IPS DF 4.7 (cell line): ENCODE measurements at regions not wholly inside any gene's neighbourhood (a gene's known extent, or its start where the extent isn't known, plus 50 kb on each side); places are given as distances from the start of the nearest gene placed in this dataset.
"Not testable (repeated sequence)": the region's sequence is repeated elsewhere in the genome, so short reads cannot be mapped to it uniquely, and the experiment has no call there.

Experiments
- DNase-seq: peaks from one replicate; pipeline ENCODE4 v3.0.0-alpha.2; 2013; ENCODE audit warnings: low spot score; ENCODE audit errors: extremely low read depth

- not testable (repeated sequence) for DNase-seq
Measured at GRCh38 chr6:147651-148050, 144.6 kb upstream of the DUSP22 start.

DNA sequence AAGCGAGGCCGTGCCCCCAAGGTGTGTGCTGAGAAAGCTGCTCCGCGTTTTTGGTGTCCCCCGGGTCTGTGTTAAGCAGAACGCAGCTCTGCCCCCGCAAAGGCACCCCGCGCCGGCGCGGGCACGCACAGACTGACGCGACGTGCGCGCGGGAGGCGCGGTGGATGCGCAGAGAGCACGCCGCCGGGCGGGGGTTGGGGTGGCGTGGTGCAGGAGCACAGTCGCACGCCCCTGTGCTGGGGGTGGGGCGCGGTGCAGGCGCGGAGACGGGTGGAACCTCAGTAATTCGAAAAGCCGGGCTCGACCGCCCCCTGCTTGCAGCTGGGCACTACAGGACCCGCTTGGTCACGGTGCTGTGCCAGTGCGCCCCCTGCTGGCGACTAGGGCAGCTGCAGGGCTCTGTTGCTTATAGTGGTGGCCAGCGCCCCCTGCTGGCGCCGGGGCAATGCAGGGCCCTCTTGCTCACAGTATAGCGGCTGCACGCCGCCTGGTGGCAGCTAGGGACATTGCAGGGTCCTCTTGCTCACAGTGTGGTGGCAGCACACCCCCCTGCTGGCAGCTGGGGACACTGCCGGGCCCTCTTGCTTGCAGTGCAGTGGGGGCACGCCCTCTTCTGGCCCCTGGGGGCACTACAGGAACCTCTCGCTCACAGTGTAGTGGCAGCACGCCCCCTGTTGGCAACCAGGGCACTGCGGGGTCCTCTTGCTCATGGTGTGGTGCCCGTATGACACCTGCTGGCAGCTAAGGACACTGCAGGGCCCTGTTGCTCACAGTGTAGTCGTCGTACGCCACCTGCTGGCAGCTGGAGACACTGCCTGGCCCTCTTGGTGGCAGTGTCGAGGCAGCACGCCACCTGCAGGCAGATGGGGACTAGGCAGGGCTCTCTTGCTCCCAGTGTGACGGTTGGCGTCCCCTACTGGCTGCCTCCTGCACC lies 144.0 kb upstream of the DUSP22 start:
- DNase-seq, result not testable (repeated sequence)

GRCh38 chr6:150147-150546 lies 142.1 kb upstream of the DUSP22 start:
- not testable (repeated sequence) for DNase-seq

- DNase-seq, result not testable (repeated sequence)
Measured at GRCh38 chr6:152436-152835, 139.9 kb upstream of the DUSP22 start.

DNA sequence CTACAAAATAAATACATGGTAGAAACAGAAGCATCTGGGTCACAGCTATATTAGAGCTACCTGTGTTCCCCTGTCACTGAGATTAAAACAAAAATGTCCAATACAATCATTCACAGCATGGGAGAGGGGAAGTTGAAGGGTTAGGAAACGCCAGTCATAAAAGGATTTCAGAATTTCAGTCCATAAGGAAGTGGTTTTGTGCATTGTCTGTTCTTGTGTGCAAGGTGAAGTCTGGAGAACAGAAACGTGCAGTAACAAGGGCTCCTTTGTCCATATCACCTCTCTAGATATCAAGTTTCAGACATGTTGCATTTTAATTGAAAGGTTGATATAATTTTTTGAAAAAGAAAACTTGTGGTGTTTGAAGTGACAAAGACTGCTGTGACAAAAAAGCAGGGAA lies 139.3 kb upstream of the DUSP22 start:
- DNase-seq, result not testable (repeated sequence)

GRCh38 chr6:153867-154266 lies 138.4 kb upstream of the DUSP22 start:
- not testable (repeated sequence) for DNase-seq

DNA sequence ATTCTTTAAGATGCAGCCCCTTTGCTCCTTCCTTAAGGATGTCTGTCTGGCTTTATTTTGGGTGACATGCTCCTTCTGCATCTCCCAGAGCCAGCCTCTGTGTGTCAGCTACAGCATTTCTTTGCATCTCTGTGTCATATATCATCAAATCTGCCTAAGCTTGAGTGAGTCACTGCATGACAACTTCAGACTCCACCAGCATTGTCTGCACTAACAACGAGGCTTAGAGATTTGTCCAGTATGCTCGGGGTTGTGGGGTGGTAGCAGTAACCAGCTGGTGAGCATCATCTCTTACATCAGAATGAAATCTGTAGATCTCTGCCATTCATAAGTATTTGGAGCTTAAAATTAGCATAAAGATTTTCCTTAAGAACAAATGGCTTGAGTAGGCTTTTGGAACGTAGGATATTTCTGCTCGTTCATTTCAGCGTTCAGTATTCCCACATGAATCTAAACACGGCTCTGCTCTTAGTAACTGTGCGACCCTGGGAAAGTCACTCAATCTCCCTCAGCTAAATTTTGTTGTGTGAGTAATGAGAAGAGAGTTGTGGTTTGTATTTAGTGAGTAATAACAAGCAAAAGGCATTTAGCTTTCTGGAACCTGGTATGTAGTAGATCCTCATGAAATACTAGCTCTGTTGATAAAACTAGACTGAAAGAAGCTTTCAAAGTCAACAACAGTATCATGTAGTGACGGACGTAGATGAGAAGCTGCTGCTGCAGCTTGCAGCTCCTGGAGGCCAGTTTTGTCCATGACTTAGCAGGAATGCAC lies 137.8 kb upstream of the DUSP22 start:
- not testable (repeated sequence) for DNase-seq

DNA sequence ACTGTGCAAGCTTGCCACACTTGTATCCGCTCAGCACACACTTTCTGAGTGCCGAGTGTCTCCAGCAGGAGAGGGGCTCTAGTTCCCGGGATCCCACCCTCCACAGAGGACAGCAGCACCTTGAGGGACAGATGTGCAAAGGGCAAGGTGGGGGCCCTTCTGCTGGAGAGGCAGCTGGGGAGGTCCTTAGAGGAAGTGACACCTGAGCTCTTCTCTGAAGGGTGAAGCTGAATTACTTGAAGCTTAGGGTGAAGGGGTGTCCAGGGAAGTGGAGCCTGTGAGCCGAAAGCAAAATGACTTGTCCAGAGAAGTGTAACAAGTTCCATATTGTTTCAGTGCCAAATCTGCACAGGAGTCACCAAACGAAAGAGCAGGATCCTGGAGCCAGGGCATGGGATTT lies 136.3 kb upstream of the DUSP22 start:
- DNase-seq, result no peak

- not testable (repeated sequence) for DNase-seq
Measured at GRCh38 chr6:156441-157140, 135.7 kb upstream of the DUSP22 start.

DNA sequence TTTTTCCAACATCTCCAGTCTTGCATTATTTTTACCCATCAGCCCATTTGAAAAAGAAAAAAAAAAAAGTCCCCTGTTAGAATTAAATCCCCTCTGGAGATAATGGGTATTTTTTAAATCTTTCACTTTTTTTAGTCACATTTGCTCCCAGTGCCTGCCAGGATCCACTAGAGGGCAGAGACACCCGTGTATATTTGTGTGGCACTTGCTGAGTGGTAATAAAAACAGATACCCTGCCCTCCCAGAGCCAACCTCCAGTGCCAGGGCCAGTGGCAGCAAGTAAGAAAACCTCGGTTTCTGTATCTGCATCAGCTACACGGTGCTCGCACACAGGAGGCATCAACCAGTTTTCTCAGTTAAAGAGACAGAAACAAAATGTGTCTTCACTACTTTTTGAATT lies 135.1 kb upstream of the DUSP22 start:
- not testable (repeated sequence) for DNase-seq

DNA sequence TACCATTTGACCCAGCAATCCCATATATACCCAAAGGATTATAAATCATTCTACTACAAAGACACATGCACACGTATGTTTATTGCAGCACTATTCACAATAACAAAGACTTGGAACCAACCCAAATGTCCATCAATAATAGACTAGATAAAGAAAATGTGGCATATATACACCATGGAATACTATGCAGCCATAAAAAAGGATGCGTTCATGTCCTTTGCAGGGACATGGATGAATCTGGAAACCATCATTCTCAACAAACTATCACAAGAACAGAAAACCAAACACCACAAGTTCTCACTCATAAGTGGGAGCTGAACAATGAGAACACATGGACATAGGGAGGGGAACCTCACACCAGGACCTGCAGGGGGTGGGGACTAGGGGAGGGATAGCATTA lies 130.6 kb upstream of the DUSP22 start:
- DNase-seq, result not testable (repeated sequence)

DNA sequence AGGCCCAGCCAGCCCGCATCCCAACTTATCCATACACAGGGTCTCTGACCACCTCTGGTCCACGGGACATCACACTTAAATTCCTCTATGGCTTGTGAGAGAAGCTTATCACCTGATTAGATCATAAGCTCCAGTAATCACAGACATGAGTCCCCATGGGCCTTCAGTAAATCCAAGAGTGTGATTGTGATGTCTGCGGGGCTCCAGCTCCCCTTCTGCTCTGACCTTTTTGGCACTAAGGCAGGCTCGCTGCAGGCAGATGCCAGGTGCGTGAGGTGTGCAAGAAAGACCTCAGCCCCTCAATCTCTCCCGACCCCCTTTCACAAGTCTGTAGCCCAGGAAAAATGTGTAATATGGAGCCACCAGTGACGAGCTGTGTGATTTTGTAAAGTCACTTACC lies 127.6 kb upstream of the DUSP22 start:
- no peak for DNase-seq

- DNase-seq, result no peak
Measured at GRCh38 chr6:165263-165662, 127.0 kb upstream of the DUSP22 start.

- no peak for DNase-seq
Measured at GRCh38 chr6:165906-166305, 126.4 kb upstream of the DUSP22 start.

DNA sequence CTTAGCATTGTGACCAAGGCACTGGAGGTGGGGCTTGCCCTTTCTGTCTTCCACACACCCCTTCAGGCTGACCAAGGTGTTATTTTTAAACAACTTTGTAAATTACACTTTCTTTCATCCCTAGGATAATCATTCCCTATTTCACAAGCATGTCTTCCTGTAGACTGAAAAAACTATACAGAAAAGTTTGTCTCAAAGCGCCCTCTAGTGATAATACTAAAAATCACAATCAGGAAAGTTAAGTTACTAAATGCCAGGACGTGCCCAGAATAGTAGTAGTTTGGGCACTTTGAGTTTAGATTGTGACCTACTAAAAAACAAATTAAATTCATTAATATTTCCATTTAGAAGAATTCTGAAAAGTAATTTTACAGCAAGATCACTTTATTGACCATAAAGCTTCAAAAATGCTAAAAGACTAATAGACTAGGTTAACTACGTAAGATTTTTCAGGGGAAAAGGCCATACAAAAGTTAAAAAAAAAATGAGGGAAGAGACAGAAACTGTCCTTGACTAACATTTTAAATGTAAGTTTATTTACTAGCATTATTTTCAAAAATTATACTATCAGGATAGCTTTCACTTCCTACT lies 123.3 kb upstream of the DUSP22 start:
- DNase-seq, result no peak

GRCh38 chr6:174036-174435 lies 118.3 kb upstream of the DUSP22 start:
- DNase-seq, result no peak

DNA sequence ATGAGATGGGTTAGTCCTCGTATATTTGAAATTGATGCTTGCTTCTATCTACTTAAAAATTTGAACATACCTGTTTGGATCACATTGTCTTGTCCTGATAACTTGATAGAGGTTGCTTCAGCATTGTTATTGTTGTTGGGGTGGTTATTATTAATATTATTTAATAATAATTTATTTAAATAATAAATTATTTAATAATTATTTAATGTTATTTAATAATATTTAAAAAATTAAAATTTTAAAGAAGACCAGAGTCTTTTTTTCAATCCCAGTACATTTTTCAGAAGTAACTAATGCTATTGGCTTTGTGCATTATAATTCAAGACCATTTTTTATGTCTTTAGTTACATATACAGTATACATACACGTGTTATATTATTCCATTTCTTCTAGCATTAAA lies 116.6 kb upstream of the DUSP22 start:
- DNase-seq, result no peak

- no peak for DNase-seq
Measured at GRCh38 chr6:176766-177165, 115.5 kb upstream of the DUSP22 start.

DNA sequence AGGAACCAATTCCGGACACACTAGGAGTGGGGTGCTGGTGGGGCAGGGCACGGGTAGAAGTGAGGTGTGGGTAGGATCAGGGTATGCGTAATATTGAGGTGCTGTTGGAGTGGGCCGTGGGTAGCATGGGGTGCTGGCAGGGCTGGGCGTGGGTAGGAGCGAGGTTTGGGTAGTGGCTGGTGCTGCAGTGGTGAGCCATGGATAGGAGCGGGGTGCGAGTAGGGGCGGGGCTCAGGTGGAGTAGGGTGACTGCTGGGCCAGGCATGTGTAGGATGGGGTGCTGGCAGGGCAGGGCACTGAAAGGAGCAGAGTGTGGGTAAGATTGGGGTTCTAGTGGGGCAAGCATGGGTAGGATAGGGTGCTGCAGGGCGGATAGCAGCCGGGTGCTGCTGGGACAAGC lies 114.2 kb upstream of the DUSP22 start:
- DNase-seq, result no peak

DNA sequence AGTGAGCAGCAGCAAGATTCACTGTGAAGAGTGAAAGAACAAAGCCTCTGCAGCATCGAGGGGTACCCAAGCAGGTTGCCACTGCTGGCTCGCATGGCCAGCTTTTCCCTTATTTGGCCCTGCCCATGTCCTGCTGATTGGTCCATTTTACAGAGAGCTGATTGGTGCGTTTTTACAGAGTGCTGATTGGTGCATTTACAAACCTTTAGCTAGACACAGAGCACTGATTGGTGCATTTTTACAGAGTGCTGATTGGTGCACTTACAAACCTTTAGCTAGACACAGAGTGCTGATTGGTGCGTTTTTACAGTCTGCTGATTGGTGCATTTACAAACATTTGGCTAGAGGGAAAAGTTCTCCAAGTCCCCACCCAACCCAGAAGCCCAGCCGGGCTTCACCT lies 113.4 kb upstream of the DUSP22 start:
- not testable (repeated sequence) for DNase-seq

- DNase-seq, result no peak
Measured at GRCh38 chr6:179340-179950, 112.8 kb upstream of the DUSP22 start.
